Naive thymus-derived CD4-positive, alpha-beta T cell (primary cell): ENCODE measurements at regions not wholly inside any gene's neighbourhood (a gene's known extent, or its start where the extent isn't known, plus 50 kb on each side); places are given as distances from the start of the nearest gene placed in this dataset.

Experiments used
- ATAC-seq: fragments of 150-1000 bp; cut with Tn5 transposase; 2 replicates; pipeline ENCODE4 v1.10.0; 2021; ENCODE audit warnings: mild to moderate bottlenecking, moderate library complexity
- CTCF ChIA-PET: fragments of 350-600 bp; sonication (Branson Sonifier 250); formaldehyde crosslinking; loops from one replicate; lab custom pipeline; 2021; ENCODE audit warnings: antibody characterized with exemption; lab: Charles Lee
- POLR2A ChIA-PET: fragments of 350-600 bp; sonication (Branson Sonifier 250); formaldehyde crosslinking; loops from one replicate; lab custom pipeline; 2021; ENCODE audit warnings: antibody characterized with exemption, inconsistent platforms; lab: Charles Lee
- DNase-seq, 9 donors: peaks; one replicate each; pipeline versions ENCODE4 v3.0.0 to v3.0.0-alpha.2; 2020 to 2022; ENCODE audit warnings: mixed read lengths in 1 of 9
- H3K27ac ChIP-seq: one replicate; pipeline ENCODE4 v1.7.0; 2013; ENCODE audit warnings: mild to moderate bottlenecking, low read depth, low read length, moderate library complexity
- H3K27me3 ChIP-seq, 2 donors: one replicate each; pipeline ENCODE4 v1.7.0; 2013; ENCODE audit warnings: low read length in 2 of 2, mild to moderate bottlenecking in 2 of 2, moderate library complexity in 2 of 2; ENCODE audit not compliant: control insufficient read depth in 2 of 2, insufficient read depth in 2 of 2
- H3K36me3 ChIP-seq, 3 experiments: 1 replicate in 2 of 3; 2 replicates in 1 of 3; pipeline ENCODE4 v1.7.0; 2013; ENCODE audit warnings: low read length in 3 of 3, mild to moderate bottlenecking in 3 of 3, moderate library complexity in 1 of 3; ENCODE audit not compliant: insufficient read depth in 3 of 3, control insufficient read depth in 2 of 3
- H3K4me1 ChIP-seq, 2 donors: one replicate each; pipeline ENCODE4 v1.7.0; 2013; ENCODE audit warnings: low read length in 2 of 2, mild to moderate bottlenecking in 2 of 2, moderate library complexity in 1 of 2; ENCODE audit not compliant: control insufficient read depth in 2 of 2, insufficient read depth in 2 of 2
- H3K4me3 ChIP-seq: 2 replicates; pipeline ENCODE4 v1.7.0; 2013; ENCODE audit warnings: mild to moderate bottlenecking, low read length
- H3K9me3 ChIP-seq, 3 experiments: 1 replicate in 2 of 3; 2 replicates in 1 of 3; pipeline ENCODE4 v1.7.0; 2013; ENCODE audit warnings: low read length in 3 of 3; ENCODE audit not compliant: control insufficient read depth in 2 of 3
- H3K27ac Mint-ChIP-seq, 9 donors: one replicate each; pipeline ENCODE4 v1.8.0; 2020 to 2022; ENCODE audit warnings: mixed read lengths in 9 of 9, mild to moderate bottlenecking in 8 of 9, moderate library complexity in 5 of 9, inconsistent platforms in 2 of 9
- H3K27me3 Mint-ChIP-seq, 5 donors: one replicate each; pipeline ENCODE4 v1.8.0; 2021 to 2022; ENCODE audit warnings: mixed read lengths in 5 of 5, mild to moderate bottlenecking in 1 of 5
- H3K36me3 Mint-ChIP-seq, 5 donors: one replicate each; pipeline ENCODE4 v1.8.0; 2020 to 2022; ENCODE audit warnings: mixed read lengths in 5 of 5, mild to moderate bottlenecking in 3 of 5, inconsistent platforms in 1 of 5
- H3K4me1 Mint-ChIP-seq, 7 donors: one replicate each; pipeline ENCODE4 v1.8.0; 2020 to 2022; ENCODE audit warnings: mixed read lengths in 7 of 7, mild to moderate bottlenecking in 3 of 7, inconsistent platforms in 1 of 7
- H3K4me3 Mint-ChIP-seq, 10 donors: one replicate each; pipeline ENCODE4 v1.8.0; 2020 to 2022; ENCODE audit warnings: mild to moderate bottlenecking in 10 of 10, mixed read lengths in 10 of 10, moderate library complexity in 6 of 10, inconsistent platforms in 2 of 10
- H3K9me3 Mint-ChIP-seq, 11 donors: one replicate each; pipeline ENCODE4 v1.8.0; 2020 to 2022; ENCODE audit warnings: mixed read lengths in 11 of 11, mild to moderate bottlenecking in 4 of 11, inconsistent platforms in 1 of 11, moderate library complexity in 1 of 11
- intact Hi-C, 2 donors: fragments of 100-400 bp; cut with micrococcal nuclease; formaldehyde crosslinking; loops; one replicate each; pipeline ENCODE4 v1.15.1; 2023

GRCh38 chr16:86303787-86304678 lies 206.3 kb upstream of the FOXF1 start:
- Mint-ChIP-seq H3K9me3 (no peaks in the 10 kb centered on the region), H3K27me3 (peaks cover 31 to 61% (median 40%) of the 10 kb centered on the region in 5 donors), H3K36me3 (no peaks in the 10 kb centered on the region), H3K4me3 (no peak overlapping the region), H3K4me1 (peaks cover 0 to 5% (median 0%) of the 10 kb centered on the region in 7 donors), H3K27ac (no peak overlapping the region)
- Histone ChIP-seq H3K27ac (no peak overlapping the region), H3K9me3 (no peaks in the 10 kb centered on the region), H3K4me1 (no peaks in the 10 kb centered on the region), H3K36me3 (no peaks in the 10 kb centered on the region), H3K4me3 (no peak overlapping the region), H3K27me3 (peaks cover 0 to 2% of the 10 kb centered on the region in 2 donors)
- CTCF ChIA-PET, result no interaction called here
- ATAC-seq (no peak), DNase-seq (no peak)
- POLR2A ChIA-PET, result no interaction called here
- intact Hi-C loops, result no loop called here

GRCh38 chr16:86304868-86305267 lies 205.5 kb upstream of the FOXF1 start:
- Mint-ChIP-seq H3K4me1 (peaks cover 0 to 5% (median 0%) of the 10 kb centered on the region in 7 donors), H3K27me3 (peaks cover 26 to 57% (median 34%) of the 10 kb centered on the region in 5 donors), H3K9me3 (no peaks in the 10 kb centered on the region), H3K4me3 (no peak overlapping the region), H3K36me3 (no peaks in the 10 kb centered on the region), H3K27ac (no peak overlapping the region)
- ATAC-seq (no peak), DNase-seq (no peak)
- Histone ChIP-seq H3K36me3 (no peaks in the 10 kb centered on the region), H3K4me1 (no peaks in the 10 kb centered on the region), H3K9me3 (no peaks in the 10 kb centered on the region), H3K27me3 (no peaks in the 10 kb centered on the region), H3K27ac (no peak overlapping the region), H3K4me3 (no peak overlapping the region)
- intact Hi-C loops, result no loop called here
- ChIA-PET POLR2A (no interaction called here), CTCF (no interaction called here)

DNA sequence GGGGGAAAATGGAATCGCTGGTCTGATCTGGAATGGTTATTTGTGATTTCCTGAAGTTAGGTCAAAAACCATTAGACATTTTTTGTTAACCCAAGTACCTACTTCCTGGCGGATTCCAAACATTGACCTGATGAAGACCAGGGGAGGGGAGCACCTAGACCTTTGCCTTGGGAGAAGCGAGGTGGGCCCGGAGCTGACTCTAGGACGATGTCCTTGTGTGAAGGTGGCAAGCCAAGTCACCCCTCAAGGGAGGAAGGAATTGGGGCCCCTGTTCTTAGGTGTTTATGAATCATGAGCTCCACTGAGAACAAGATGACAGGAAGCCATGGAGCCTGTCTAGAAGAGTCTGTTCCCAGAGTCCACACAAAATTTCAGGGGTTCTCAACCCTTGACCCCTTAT lies 204.9 kb upstream of the FOXF1 start:
- H3K4me3 Mint-ChIP-seq, result no peak overlapping the region

DNA sequence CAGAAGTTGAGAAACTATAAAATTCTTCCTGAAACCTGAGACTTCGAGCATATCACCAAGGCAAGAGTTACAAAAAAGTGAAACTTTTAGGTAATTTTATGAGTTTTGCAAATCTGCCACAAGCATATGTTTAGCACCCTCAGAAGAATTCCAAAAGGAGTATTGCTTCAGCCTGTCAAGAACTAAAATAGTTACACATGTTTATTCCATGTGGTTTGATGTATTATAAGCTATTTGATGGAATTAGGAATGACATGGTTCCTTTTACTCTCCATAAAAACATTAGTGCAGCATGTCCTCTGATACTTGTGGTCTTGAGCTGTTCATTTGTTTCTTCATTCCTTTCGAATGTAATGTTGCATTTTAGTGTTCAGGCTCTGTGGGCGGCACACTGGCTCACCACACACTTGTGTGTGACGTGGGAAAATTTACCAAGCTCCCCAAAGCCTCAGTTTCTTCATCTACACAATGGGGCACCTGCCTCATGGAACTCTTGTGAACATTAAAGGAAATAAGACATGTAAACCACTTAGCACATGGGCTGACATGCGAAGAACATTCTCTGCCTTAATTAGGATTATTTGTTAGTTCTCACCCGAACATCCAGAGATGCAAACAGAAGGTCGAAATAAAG lies 204.2 kb upstream of the FOXF1 start:
- peaks cover 17 to 55% (median 24%) of the 10 kb centered on the region in 5 donors for H3K27me3 Mint-ChIP-seq
- ChIA-PET POLR2A (no interaction called here), CTCF (no interaction called here)

More for the DNA sequence above, 204.9 kb upstream of the FOXF1 start:
- intact Hi-C loops, result no loop called here
- H3K9me3 Mint-ChIP-seq, result no peaks in the 10 kb centered on the region
- DNase-seq (no peak), ATAC-seq (no peak)
- Histone ChIP-seq H3K36me3 (no peaks in the 10 kb centered on the region), H3K4me1 (no peaks in the 10 kb centered on the region), H3K9me3 (no peaks in the 10 kb centered on the region), H3K4me3 (no peak overlapping the region), H3K27me3 (no peaks in the 10 kb centered on the region), H3K27ac (no peak overlapping the region)
- CTCF ChIA-PET, result no interaction called here
- no peak overlapping the region for H3K27ac Mint-ChIP-seq
- POLR2A ChIA-PET, result no interaction called here
- H3K4me1 Mint-ChIP-seq, result peaks cover 0 to 5% (median 0%) of the 10 kb centered on the region in 7 donors
- H3K36me3 Mint-ChIP-seq, result no peaks in the 10 kb centered on the region
- peaks cover 22 to 54% (median 28%) of the 10 kb centered on the region in 5 donors for H3K27me3 Mint-ChIP-seq

GRCh38 chr16:86306811-86307513 lies 203.4 kb upstream of the FOXF1 start:
- Histone ChIP-seq H3K4me1 (no peaks in the 10 kb centered on the region), H3K4me3 (no peak overlapping the region), H3K27me3 (no peaks in the 10 kb centered on the region), H3K36me3 (no peaks in the 10 kb centered on the region), H3K27ac (no peak overlapping the region), H3K9me3 (no peaks in the 10 kb centered on the region)
- Mint-ChIP-seq H3K27ac (no peak overlapping the region), H3K9me3 (peaks cover 0 to 2% (median 0%) of the 10 kb centered on the region in 11 donors), H3K27me3 (peaks cover 10 to 51% (median 16%) of the 10 kb centered on the region in 5 donors), H3K4me3 (no peak overlapping the region), H3K4me1 (no peaks in the 10 kb centered on the region), H3K36me3 (no peaks in the 10 kb centered on the region)
- DNase-seq (no peak), ATAC-seq (no peak)
- intact Hi-C loops, result no loop called here
- POLR2A ChIA-PET, result no interaction called here
- CTCF ChIA-PET, result no interaction called here

More for the DNA sequence above, 204.2 kb upstream of the FOXF1 start:
- Histone ChIP-seq H3K27ac (no peak overlapping the region), H3K9me3 (no peaks in the 10 kb centered on the region), H3K27me3 (no peaks in the 10 kb centered on the region), H3K4me1 (no peaks in the 10 kb centered on the region), H3K36me3 (no peaks in the 10 kb centered on the region), H3K4me3 (no peak overlapping the region)
- DNase-seq (no peak), ATAC-seq (no peak)
- H3K4me1 Mint-ChIP-seq, result peaks cover 0 to 3% (median 0%) of the 10 kb centered on the region in 7 donors
- H3K36me3 Mint-ChIP-seq, result no peaks in the 10 kb centered on the region
- no peak overlapping the region for H3K4me3 Mint-ChIP-seq
- intact Hi-C loops, result no loop called here
- H3K27ac Mint-ChIP-seq, result no peak overlapping the region
- H3K9me3 Mint-ChIP-seq, result no peaks in the 10 kb centered on the region

DNA sequence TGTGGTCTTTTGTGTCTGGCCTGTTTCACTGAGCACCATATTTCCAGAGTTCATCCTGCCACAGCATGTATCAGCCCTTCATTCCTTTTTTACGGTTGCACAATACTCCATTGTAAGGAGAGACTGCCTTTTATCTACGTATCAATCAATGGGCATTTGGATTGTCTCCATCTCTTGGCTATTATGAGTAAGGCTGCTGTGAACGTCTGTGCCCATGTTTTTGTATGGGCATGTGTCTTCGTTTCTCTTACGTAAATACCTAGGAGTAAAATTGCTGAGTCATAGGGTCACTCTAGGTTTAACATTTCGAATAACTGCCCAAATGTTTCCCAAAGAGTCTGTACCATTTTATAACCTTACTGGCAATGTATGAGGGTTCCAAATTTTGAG lies 202.8 kb upstream of the FOXF1 start:
- Mint-ChIP-seq H3K9me3 (peaks cover 0 to 2% (median 0%) of the 10 kb centered on the region in 11 donors), H3K27me3 (peaks cover 4 to 51% (median 17%) of the 10 kb centered on the region in 5 donors), H3K4me3 (no peak overlapping the region), H3K27ac (no peak overlapping the region), H3K36me3 (no peaks in the 10 kb centered on the region), H3K4me1 (no peaks in the 10 kb centered on the region)
- ChIA-PET CTCF (no interaction called here), POLR2A (no interaction called here)
- DNase-seq, result no peak
- H3K4me3 ChIP-seq, result no peak overlapping the region
- intact Hi-C loops, result no loop called here
- no peaks in the 10 kb centered on the region for H3K4me1 ChIP-seq
- H3K9me3 ChIP-seq, result no peaks in the 10 kb centered on the region
- no peaks in the 10 kb centered on the region for H3K27me3 ChIP-seq
- no peak overlapping the region for H3K27ac ChIP-seq
- ATAC-seq, result no peak
- no peaks in the 10 kb centered on the region for H3K36me3 ChIP-seq
